ENCODE measurements at regions not wholly inside any gene's neighbourhood (a gene's known extent, or its start where the extent isn't known, plus 50 kb on each side); places are given as distances from the start of the nearest gene placed in this dataset.

DNA sequence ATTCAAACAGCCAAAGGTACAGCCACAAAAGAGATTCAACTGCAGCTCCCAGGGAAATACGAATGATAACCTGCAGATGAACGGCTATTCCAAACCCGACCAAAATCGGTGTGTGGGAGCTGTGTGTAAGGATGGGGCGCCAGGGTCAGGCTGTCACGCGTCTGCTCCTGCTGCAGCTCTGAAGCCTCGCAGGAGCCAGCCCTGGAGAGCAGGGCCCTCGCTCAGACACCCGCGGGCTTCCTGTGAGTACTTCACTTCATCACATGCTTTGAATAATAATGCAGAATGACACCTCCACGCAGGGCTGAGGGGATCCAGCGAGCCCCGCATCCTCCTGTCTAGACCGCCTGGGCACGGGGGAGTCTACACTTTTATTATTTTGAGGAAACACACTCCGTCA lies 307.5 kb upstream of the IRX2 start:
- Histone ChIP-seq H3K27me3 (replicated peaks in 1 of 2; ENCODE audit: control insufficient read depth in 2 of 2, insufficient read depth in 2 of 2, low read length in 1 of 2) (no peaks in the 10 kb centered on the region), H3K4me3 (no peak overlapping the region), H3K79me2 (ENCODE audit: control insufficient read depth, insufficient read depth, low read length) (no peaks in the 10 kb centered on the region), H3K4me1 (ENCODE audit: control insufficient read depth, insufficient read depth, low read length) (no peaks in the 10 kb centered on the region), H3K4me2 (ENCODE audit: control insufficient read depth, insufficient read depth) (no peak overlapping the region), H4K20me1 (ENCODE audit: control insufficient read depth, insufficient read depth) (no peaks in the 10 kb centered on the region), H3K36me3 (ENCODE audit: control insufficient read depth in 2 of 2, insufficient read depth in 2 of 2, low read length in 1 of 2) (no peaks in the 10 kb centered on the region), H2AFZ (ENCODE audit: control insufficient read depth, low read depth, low read length) (no peak overlapping the region), H3K27ac (ENCODE audit: control insufficient read depth, insufficient read depth) (no peak overlapping the region), H3K9ac (ENCODE audit: control insufficient read depth, insufficient read depth, low read length) (no peak overlapping the region), H3K9me3 (replicated peaks; ENCODE audit: control insufficient read depth, insufficient read depth, low read length) (no peaks in the 10 kb centered on the region; the same call in 2 of the 3 replicates)
- ChIA-PET RAD21 (ENCODE audit: unreplicated experiment) (no interaction called here), SMC1A (ENCODE audit: uncharacterized antibody, unreplicated experiment) (no interaction called here), POLR2A (no interaction called here), CTCF (no interaction called here)
- TF ChIP-seq SPI1 (IDR thresholded peaks at IDR 0.05; ENCODE audit: borderline replicate concordance, insufficient read depth, low read depth, low read length) = no peak
- no peak for TF ChIP-seq STAT1 (conservative IDR thresholded peaks at IDR 0.05)
- TF ChIP-seq ZBED1 (IDR thresholded peaks at IDR 0.05; ENCODE audit: borderline replicate concordance) = no peak
- TF ChIP-seq CBX5 (IDR thresholded peaks at IDR 0.05; ENCODE audit: low read depth) = no peak
- TF ChIP-seq ZNF274 (IDR thresholded peaks at IDR 0.05; ENCODE audit: insufficient read depth, insufficient read length) = no peak
- TF ChIP-seq, protein P1, sequence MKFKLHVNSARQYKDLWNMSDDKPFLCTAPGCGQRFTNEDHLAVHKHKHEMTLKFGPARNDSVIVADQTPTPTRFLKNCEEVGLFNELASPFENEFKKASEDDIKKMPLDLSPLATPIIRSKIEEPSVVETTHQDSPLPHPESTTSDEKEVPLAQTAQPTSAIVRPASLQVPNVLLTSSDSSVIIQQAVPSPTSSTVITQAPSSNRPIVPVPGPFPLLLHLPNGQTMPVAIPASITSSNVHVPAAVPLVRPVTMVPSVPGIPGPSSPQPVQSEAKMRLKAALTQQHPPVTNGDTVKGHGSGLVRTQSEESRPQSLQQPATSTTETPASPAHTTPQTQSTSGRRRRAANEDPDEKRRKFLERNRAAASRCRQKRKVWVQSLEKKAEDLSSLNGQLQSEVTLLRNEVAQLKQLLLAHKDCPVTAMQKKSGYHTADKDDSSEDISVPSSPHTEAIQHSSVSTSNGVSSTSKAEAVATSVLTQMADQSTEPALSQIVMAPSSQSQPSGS (IDR thresholded peaks at IDR 0.05; ENCODE audit: low read length) = no peak
- TF ChIP-seq WRNIP1 (IDR thresholded peaks at IDR 0.05; ENCODE audit: borderline replicate concordance, low read depth, low read length) = no peak
- no peak for TF ChIP-seq MEF2B (IDR thresholded peaks at IDR 0.05; ENCODE audit: partially characterized antibody, poor library complexity, severe bottlenecking)
- no peak for TF ChIP-seq KLF5 (IDR thresholded peaks at IDR 0.05; ENCODE audit: partially characterized antibody)
- TF ChIP-seq RBBP5 (conservative IDR thresholded peaks at IDR 0.05) = no peak
- no TSS peak for BruUV-seq (replicated peaks)
- ATAC-seq (no peak), FAIRE-seq (no peak), DNase-seq (ENCODE audit: low read depth, low spot score) (no peak)
- in situ Hi-C loops (cut with MboI) (no loop called here), intact Hi-C loops (cut with micrococcal nuclease; ENCODE audit: unreplicated experiment) (no loop called here)
- 62% methylated on average over 17 of the region's 17 CpGs for WGBS (ENCODE audit: insufficient coverage, insufficient replicate concordance, low lambda C conversion rate, missing lambda C conversion rate)
